ENCODE measurements at regions not wholly inside any gene's neighbourhood (a gene's known extent, or its start where the extent isn't known, plus 50 kb on each side); places are given as distances from the start of the nearest gene placed in this dataset.
"Not testable (repeated sequence)": the region's sequence is repeated elsewhere in the genome, so short reads cannot be mapped to it uniquely, and the experiment has no call there.

DNA sequence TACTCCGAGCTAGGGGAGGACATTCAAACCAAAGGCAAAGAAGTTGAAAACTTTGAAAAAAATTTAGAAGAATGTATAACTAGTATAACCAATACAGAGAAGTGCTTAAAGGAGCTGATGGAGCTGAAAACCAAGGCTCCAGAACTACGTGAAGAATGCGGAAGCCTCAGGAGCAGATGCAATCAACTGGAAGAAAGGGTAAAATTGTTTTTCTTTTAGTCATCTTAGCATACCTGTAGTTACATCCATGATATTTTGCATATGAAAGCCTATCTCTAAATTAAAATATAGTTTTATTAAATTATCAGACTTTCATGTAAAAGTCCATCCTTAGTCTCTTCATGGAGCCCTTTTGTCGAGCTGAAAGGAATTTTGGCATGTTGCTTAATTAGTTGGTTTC lies 90.7 kb downstream of the ZNF716 start:
- TF ChIP-seq, protein P1, sequence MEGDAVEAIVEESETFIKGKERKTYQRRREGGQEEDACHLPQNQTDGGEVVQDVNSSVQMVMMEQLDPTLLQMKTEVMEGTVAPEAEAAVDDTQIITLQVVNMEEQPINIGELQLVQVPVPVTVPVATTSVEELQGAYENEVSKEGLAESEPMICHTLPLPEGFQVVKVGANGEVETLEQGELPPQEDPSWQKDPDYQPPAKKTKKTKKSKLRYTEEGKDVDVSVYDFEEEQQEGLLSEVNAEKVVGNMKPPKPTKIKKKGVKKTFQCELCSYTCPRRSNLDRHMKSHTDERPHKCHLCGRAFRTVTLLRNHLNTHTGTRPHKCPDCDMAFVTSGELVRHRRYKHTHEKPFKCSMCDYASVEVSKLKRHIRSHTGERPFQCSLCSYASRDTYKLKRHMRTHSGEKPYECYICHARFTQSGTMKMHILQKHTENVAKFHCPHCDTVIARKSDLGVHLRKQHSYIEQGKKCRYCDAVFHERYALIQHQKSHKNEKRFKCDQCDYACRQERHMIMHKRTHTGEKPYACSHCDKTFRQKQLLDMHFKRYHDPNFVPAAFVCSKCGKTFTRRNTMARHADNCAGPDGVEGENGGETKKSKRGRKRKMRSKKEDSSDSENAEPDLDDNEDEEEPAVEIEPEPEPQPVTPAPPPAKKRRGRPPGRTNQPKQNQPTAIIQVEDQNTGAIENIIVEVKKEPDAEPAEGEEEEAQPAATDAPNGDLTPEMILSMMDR (conservative IDR thresholded peaks at IDR 0.05), result not testable (repeated sequence)
- TF ChIP-seq EZH2 (IDR thresholded peaks at IDR 0.05; ENCODE audit: low read depth), result not testable (repeated sequence)

All from PC-9 (cell line).